Transverse colon (tissue), 4 donors: ENCODE measurements at regions not wholly inside any gene's neighbourhood (a gene's known extent, or its start where the extent isn't known, plus 50 kb on each side); places are given as distances from the start of the nearest gene placed in this dataset.

ENCODE experiments used
- EP300 ChIP-seq: sonication (generic); formaldehyde crosslinking; IDR thresholded peaks from one replicate; pipeline ENCODE4 v1.6.1; 2017; ENCODE audit warnings: antibody characterized with exemption, low read depth
- POLR2A ChIP-seq: fragments of 450-650 bp; IDR thresholded peaks from one replicate; pipeline ENCODE4 v1.6.1; 2016; ENCODE audit warnings: antibody characterized with exemption, mild to moderate bottlenecking, moderate library complexity
- POLR2AphosphoS5 ChIP-seq, 3 donors: sonication (generic); formaldehyde crosslinking; IDR thresholded peaks; one replicate each; pipeline ENCODE4 v1.6.1; 2016; ENCODE audit warnings: antibody characterized with exemption in 3 of 3
- TF ChIP-seq, protein P1 (sequence below), 5 experiments: fragments of 200-600 bp in 3 of 5; fragments of 450-650 bp in 2 of 5; sonication (generic) in 3 of 5; IDR thresholded peaks; 1 replicate in 2 of 5; 2 replicates in 3 of 5; pipeline ENCODE4 v1.5.1; 2016 to 2017; ENCODE audit warnings: antibody characterized with exemption in 5 of 5, inconsistent platforms in 3 of 5, mild to moderate bottlenecking in 2 of 5, moderate library complexity in 1 of 5

DNA sequence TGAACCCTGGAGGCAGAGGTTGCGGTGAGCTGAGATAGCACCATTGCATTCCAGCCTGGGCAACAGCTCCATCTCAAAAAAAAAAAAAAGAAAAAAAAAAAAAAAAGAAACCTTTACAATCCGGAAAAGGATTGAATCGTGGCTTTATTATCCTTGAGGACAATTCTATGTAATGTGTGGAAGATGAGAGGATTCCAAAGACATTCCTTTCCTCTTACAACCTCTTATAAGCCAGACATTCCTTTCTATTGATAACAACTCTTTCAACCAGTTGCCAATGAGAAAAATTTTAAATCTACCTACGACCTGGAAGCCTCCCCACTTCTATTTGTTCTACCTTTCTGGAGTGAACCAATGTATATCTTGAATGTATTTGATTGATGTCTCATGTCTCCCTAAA lies 91.2 kb upstream of the EEF1E1 start:
- TF ChIP-seq, protein P1, sequence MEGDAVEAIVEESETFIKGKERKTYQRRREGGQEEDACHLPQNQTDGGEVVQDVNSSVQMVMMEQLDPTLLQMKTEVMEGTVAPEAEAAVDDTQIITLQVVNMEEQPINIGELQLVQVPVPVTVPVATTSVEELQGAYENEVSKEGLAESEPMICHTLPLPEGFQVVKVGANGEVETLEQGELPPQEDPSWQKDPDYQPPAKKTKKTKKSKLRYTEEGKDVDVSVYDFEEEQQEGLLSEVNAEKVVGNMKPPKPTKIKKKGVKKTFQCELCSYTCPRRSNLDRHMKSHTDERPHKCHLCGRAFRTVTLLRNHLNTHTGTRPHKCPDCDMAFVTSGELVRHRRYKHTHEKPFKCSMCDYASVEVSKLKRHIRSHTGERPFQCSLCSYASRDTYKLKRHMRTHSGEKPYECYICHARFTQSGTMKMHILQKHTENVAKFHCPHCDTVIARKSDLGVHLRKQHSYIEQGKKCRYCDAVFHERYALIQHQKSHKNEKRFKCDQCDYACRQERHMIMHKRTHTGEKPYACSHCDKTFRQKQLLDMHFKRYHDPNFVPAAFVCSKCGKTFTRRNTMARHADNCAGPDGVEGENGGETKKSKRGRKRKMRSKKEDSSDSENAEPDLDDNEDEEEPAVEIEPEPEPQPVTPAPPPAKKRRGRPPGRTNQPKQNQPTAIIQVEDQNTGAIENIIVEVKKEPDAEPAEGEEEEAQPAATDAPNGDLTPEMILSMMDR (IDR thresholded peaks at IDR 0.05) = no peak
- TF ChIP-seq EP300 = no peak
- no peak for TF ChIP-seq POLR2A
- TF ChIP-seq POLR2AphosphoS5 (IDR thresholded peaks at IDR 0.05) = no peak
